HG03103 (cell line): ENCODE measurements at regions not wholly inside any gene's neighbourhood (a gene's known extent, or its start where the extent isn't known, plus 50 kb on each side); places are given as distances from the start of the nearest gene placed in this dataset.

ENCODE experiments used
- ATAC-seq: cut with Tn5 transposase; IDR thresholded peaks from one replicate; pipeline ENCODE4 v1.9.1; 2021; ENCODE audit warnings: low read depth; ENCODE audit not compliant: unreplicated experiment

- ATAC-seq: no peak
Measured at GRCh38 chr11:107157146-107157808, 139.0 kb upstream of the GUCY1A2 start.

DNA sequence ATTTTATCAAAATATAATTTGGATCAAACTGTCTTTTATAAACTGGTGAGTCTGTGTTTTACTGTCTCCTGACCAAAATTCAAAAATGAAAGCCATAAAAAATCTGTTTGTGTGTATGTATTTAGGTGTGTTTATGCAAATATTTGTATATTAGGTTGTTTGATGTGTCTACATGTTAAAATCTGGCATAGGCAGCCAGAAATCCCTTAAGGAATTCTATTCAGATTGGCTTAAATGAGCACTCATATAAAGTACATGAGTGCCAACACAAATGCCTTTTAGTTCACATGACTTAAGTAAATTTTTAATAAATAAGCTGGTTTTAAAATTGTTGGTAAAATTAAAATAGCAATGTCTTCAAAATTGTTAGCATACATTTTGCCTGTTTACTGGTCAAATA lies 133.3 kb upstream of the GUCY1A2 start:
- ATAC-seq: no peak

- no peak for ATAC-seq
Measured at GRCh38 chr11:107151158-107151557, 132.9 kb upstream of the GUCY1A2 start.

DNA sequence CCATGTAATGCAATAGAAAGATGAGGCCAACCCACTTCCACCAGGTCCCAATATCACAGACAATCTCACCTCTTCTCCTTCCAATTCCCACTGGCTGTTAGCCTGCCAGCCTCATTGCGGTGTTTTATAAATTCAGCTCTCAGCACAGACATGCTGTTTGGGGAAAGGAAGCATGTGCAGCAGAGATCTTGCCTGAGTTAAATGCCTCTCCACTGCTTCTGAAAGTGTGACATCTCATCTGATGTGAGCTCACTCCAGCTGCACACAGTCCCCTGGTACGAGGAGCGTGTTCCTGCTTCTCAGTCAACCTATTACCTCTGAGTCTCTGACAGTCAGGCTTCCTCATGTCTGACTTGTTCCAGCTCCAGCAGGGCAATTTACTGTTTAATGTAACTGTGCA lies 122.7 kb upstream of the GUCY1A2 start:
- ATAC-seq: no peak

- ATAC-seq: no peak
Measured at GRCh38 chr11:107139396-107139795, 121.1 kb upstream of the GUCY1A2 start.

- no peak for ATAC-seq
Measured at GRCh38 chr11:107136892-107137291, 118.6 kb upstream of the GUCY1A2 start.

DNA sequence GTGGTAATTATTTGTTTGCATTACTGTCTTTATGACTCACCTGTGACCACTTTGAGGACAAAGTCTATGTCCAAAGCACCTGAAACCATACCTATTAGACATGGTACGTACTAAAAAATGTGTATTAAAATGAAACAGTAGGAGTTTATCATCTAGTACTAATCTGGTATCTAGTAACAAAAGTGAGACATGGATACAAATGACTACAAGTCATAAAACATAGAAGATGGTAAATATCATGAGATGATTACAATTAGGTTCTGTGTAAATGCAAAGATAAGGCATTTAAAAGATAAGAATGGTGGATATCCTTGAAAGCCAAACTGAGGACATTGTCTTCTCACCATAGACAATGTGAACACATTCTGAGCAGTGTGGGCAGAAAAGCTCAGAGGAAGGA lies 113.5 kb upstream of the GUCY1A2 start:
- ATAC-seq: no peak

DNA sequence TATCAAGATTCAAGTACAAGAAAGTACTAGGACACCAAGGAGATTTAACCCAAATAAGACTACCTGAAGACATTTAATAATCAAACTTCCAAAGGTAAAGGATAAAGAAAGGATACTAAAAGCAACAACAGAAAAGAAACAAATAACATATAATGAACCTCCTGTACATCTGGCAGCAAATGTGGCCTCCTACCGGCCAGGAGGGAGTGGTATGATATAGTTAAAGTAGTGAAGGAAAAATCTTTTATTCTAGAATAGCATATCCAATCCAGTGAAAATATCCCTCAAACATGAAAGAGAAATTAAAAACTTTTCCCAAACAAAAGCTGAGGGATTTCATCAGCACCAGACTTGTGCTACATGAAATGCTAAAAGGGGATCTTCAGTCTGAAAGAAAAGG lies 104.7 kb upstream of the GUCY1A2 start:
- no peak for ATAC-seq

GRCh38 chr11:107118025-107118720 lies 99.9 kb upstream of the GUCY1A2 start:
- ATAC-seq: no peak

GRCh38 chr11:107116358-107116757 lies 98.1 kb upstream of the GUCY1A2 start:
- no peak for ATAC-seq

- no peak for ATAC-seq
Measured at GRCh38 chr11:107102692-107103477, 84.6 kb upstream of the GUCY1A2 start.

DNA sequence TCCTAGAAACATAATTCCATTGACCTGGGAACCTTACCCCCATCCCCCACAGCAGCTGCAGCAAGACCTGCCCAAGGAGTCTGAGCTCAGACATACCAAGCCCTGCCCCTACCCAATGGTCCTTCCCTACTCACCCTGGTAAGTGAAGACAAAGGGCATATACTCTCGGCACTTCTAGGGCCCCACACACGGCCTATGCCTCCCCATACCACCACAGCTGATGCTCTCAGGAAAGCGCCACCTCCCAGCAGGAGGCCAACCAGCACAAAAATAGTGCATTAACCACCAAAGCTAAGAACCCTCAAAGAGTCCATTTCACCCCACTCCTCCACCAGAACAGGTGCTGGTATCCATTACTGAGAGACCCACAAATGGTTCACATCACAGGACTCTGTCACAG lies 74.4 kb upstream of the GUCY1A2 start:
- no peak for ATAC-seq

DNA sequence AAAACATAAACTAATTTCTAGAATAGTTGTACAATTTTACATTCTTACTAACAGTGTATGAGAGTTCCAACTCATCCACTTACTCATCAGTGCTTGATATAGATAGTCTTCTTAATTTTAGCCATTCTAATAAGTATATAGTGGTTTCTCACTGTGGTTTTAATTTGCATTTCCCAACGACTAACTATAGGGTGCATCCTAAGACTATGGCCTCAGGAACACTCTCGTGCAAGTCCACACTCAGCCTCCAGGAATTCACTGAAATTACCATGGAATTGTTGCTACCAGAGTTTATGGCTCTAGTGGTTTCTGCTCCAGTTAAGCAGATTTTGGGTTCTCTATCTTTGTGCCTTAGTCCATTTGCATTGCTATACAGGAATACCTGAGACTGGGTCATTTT lies 60.1 kb upstream of the GUCY1A2 start:
- ATAC-seq: no peak

GRCh38 chr11:107076832-107077231 lies 58.6 kb upstream of the GUCY1A2 start:
- no peak for ATAC-seq

DNA sequence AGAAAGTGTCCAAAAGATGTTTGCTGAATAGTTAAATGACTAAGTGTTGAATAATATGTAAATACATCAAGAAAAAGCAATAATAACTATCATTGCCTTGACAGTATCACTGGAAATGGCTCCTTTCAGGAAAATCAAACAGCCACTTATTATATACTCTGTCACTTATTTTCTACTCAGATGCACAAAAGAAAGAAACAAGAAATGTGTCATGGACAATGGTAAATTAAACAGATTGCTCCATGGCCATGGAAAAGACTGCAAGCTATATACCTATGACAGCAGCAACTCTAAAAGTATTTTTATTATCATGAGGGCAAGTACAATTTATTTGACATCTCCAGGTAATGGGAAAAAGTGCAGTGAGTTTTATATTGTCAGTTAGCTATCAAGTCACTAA lies 52.9 kb upstream of the GUCY1A2 start:
- no peak for ATAC-seq
